Neural crest cell (in vitro differentiated cells): ENCODE measurements at regions not wholly inside any gene's neighbourhood (a gene's known extent, or its start where the extent isn't known, plus 50 kb on each side); places are given as distances from the start of the nearest gene placed in this dataset.

Source experiments
- DNase-seq: peaks from one replicate; pipeline ENCODE4 v3.0.0; 2021; ENCODE audit warnings: low read depth, mixed read lengths, low spot score
- H3K27ac Mint-ChIP-seq: one replicate; pipeline ENCODE4 v1.8.0; 2021; ENCODE audit warnings: mild to moderate bottlenecking, mixed read lengths; ENCODE audit not compliant: unreplicated experiment
- H3K27me3 Mint-ChIP-seq: 2 replicates; pipeline ENCODE4 v1.8.0; 2021; ENCODE audit warnings: low read depth, mild to moderate bottlenecking, mixed read lengths
- H3K36me3 Mint-ChIP-seq: 2 replicates; pipeline ENCODE4 v1.8.0; 2021; ENCODE audit warnings: low read depth, mild to moderate bottlenecking, mixed read lengths
- H3K4me1 Mint-ChIP-seq: 2 replicates; pipeline ENCODE4 v1.8.0; 2021; ENCODE audit warnings: mixed read lengths
- H3K4me3 Mint-ChIP-seq: one replicate; pipeline ENCODE4 v1.8.0; 2021; ENCODE audit warnings: mild to moderate bottlenecking, mixed read lengths
- H3K9me3 Mint-ChIP-seq: 2 replicates; pipeline ENCODE4 v1.8.0; 2021; ENCODE audit warnings: mixed read lengths
- TF ChIP-seq, protein P1 (sequence below): fragments of 200-600 bp; sonication (generic); conservative IDR thresholded peaks from 2 replicates; pipeline ENCODE4 v1.5.0; 2021; ENCODE audit warnings: antibody characterized with exemption, mild to moderate bottlenecking

DNA sequence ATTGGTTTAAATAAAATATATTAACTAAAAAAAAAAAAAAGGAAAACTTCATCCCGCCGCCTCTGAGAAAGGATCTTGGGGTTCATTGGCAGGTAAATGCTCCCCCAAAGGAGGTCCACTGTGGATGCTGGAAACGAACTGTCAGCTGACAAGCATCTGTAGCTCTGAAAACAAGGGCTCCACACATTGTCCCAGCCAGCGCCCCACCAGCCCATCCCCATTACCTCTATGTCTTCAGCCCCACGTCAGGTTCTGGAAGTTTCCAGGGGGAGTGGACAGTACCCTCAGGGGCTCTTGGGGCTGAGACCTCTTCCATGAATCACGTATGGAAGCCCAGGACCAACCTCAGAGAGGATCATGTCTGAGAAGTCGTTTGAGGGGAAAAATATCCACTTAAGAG is 66.4 kb upstream of the WNT7B start:
- Mint-ChIP-seq H3K27ac (no peak overlapping the region), H3K9me3 (no peaks in the 10 kb centered on the region), H3K27me3 (peaks cover 82% of the 10 kb centered on the region), H3K36me3 (no peaks in the 10 kb centered on the region), H3K4me1 (no peaks in the 10 kb centered on the region), H3K4me3 (peak overlapping the region; percentile 49)
- TF ChIP-seq, protein P1, sequence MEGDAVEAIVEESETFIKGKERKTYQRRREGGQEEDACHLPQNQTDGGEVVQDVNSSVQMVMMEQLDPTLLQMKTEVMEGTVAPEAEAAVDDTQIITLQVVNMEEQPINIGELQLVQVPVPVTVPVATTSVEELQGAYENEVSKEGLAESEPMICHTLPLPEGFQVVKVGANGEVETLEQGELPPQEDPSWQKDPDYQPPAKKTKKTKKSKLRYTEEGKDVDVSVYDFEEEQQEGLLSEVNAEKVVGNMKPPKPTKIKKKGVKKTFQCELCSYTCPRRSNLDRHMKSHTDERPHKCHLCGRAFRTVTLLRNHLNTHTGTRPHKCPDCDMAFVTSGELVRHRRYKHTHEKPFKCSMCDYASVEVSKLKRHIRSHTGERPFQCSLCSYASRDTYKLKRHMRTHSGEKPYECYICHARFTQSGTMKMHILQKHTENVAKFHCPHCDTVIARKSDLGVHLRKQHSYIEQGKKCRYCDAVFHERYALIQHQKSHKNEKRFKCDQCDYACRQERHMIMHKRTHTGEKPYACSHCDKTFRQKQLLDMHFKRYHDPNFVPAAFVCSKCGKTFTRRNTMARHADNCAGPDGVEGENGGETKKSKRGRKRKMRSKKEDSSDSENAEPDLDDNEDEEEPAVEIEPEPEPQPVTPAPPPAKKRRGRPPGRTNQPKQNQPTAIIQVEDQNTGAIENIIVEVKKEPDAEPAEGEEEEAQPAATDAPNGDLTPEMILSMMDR: no peak
- DNase-seq: no peak

DNA sequence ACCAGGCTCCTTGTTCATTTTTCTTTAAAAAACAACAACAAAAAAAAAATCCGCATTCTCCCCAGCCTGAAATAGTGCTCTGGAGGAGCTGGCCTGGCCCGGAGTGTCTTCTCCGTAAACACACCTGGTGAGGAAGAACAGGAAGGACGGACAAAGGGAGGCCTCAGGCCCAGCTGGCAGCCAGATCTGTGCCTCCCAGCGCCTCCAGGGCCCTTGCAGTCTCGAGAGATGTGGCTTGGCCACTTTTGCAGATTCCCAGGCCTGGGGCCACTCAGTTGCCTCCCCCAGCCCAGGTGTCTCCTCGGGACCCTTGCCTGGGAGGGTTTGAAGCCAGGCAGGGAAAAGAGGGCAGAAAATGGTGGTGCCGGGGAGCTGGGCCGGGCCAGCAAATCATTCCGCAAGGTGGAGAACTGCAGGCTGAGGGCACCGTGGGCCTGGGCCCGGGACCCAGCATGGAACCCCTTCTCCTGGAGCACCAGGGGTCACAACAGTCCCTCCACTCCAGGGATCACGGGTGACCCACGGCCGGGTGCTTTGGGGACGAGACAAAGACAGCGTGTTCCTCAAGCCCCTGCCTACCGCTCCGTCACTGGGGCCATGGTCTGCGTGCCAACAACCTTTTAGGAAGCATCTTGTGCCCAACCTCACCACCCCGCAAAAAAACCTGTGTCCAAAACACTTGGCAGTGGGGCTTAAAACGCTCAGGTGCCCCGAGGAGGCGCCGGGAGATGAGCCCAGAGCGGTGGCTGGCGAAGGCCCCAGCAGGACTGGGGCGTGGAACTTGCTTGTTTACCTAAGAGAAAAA is 67.1 kb upstream of the WNT7B start:
- Mint-ChIP-seq H3K4me1 (no peaks in the 10 kb centered on the region), H3K36me3 (no peaks in the 10 kb centered on the region), H3K4me3 (peak overlapping the region; percentile 49), H3K27ac (no peak overlapping the region), H3K9me3 (no peaks in the 10 kb centered on the region), H3K27me3 (peaks cover 78% of the 10 kb centered on the region)
- TF ChIP-seq, protein P1: no peak
- no peak for DNase-seq

DNA sequence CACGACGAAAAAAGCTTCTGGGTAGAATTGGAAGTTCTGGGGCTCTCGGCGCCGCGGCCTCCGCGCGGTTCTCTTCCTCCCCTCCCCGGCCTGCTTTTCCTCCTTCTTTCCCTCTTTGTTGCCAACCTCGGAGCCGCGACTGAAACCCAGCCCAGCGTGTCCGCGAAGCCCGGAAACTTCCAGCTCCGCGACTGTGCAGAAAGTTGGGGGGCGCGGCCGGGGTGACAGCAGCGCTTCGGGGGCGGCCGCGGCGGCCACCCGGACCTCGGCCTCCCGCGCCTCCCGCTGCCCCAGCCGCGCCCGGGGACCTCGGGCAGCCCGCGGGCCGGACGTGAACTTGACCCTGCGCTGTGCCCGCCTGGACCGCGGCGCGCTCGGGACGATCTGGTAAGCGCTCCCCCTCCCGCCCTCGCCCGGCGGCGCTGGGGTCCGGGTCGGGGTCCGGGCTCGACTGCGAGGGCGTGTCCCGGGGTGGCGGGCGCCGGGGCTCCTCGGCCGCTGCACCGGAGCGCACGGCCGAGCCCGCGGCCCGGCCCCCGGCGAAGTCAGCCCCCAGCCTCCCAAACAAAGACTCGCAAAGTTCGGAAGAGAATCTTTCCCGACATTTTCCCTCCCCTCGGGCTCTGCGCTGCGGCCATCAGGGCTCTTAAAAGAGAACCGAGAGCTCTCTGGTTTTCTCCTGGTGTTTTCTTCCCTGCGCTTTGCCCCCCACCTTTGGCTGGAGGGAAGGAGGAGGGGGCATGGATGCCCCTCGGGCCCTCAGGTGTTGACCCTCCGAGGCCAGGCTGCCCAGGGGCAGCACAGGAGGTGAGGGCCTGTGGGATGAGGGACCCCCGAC is 67.9 kb upstream of the WNT7B start:
- TF ChIP-seq, protein P1: no peak
- no peak for DNase-seq
- H3K27ac Mint-ChIP-seq: no peak overlapping the region
- H3K36me3 Mint-ChIP-seq: no peaks in the 10 kb centered on the region
- peaks cover 2% of the 10 kb centered on the region for H3K4me1 Mint-ChIP-seq
- H3K27me3 Mint-ChIP-seq: peaks cover 78% of the 10 kb centered on the region
- no peak overlapping the region for H3K4me3 Mint-ChIP-seq
- H3K9me3 Mint-ChIP-seq: no peaks in the 10 kb centered on the region

DNA sequence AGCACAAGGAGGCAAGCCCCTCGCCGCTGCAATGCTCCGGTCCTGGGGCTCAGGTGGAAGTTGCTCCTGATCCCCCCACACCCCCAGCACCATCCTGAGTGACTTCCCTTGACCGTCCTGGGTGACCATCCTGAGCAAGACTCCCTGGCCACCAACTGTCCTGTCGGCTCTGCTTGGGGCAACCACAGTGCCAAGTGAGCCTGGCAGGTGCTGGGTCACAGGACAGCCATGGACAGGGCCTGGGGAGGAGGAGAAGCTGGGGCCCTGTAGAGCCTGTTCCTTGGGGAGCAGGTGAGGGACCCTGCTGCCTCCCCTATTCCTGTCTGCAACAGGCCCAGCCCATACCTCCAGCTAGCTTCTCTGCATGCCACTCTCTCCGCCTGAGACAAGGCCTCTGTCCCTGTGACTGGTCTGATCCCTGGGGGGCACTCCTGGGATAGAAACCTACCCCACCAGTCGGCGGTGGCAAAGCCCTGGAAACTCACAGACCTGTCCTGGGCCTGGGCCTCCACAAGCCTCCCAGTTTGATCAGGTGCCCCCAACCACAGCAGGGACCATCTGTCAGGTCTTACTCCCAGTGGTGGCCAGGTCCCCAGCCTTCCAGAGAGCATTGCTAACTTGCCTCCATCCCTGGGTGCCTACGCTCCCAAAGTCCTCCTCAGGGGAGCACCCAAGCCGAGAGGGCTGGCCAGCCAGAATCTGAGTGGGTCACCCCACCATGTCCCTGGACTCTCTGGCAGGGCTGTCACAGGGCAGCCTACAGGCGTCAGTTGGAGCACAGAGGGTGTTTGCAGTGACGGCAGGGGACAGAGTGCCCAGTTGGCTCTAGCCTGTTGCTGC is 68.7 kb upstream of the WNT7B start:
- Mint-ChIP-seq H3K27ac (no peak overlapping the region), H3K27me3 (peaks cover 84% of the 10 kb centered on the region), H3K9me3 (no peaks in the 10 kb centered on the region), H3K4me1 (peaks cover 4% of the 10 kb centered on the region), H3K4me3 (peak overlapping the region; percentile 23), H3K36me3 (no peaks in the 10 kb centered on the region)
- TF ChIP-seq, protein P1: no peak
- no peak for DNase-seq

DNA sequence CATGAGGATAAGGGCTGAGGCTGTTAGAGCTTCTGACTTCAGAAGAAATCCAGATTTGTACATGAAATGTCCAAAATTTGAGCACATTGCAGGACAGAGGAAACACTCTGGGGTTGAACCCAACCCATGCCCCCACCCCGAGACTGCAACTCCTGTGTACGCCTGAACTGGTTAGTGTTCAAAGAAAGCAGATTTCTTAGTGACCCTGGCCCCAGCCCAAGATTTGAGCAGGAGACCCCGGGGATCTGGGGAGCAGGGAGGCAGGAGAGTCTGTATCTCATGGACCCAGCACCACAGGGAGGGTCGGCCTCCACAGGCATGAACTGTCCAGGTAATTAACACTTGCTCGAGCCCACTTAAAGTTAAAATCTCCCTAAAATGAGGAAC is 69.3 kb upstream of the WNT7B start:
- Mint-ChIP-seq H3K36me3 (no peaks in the 10 kb centered on the region), H3K9me3 (no peaks in the 10 kb centered on the region), H3K4me3 (peak overlapping the region; percentile 44), H3K27ac (no peak overlapping the region), H3K27me3 (peaks cover 84% of the 10 kb centered on the region), H3K4me1 (peaks cover 4% of the 10 kb centered on the region)
- TF ChIP-seq, protein P1: no peak
- no peak for DNase-seq
